SK-N-SH (cell line): ENCODE measurements at regions not wholly inside any gene's neighbourhood (a gene's known extent, or its start where the extent isn't known, plus 50 kb on each side); places are given as distances from the start of the nearest gene placed in this dataset.

Source experiments
- POLR2AphosphoS5 ChIP-seq: IDR thresholded peaks from 2 replicates; pipeline ENCODE4 v1.6.1; 2012; ENCODE audit warnings: low read depth, low read length
- TEAD4 ChIP-seq: IDR thresholded peaks from 2 replicates; pipeline ENCODE4 v1.4.0; 2012; ENCODE audit warnings: mild to moderate bottlenecking, borderline replicate concordance; ENCODE audit not compliant: insufficient read depth
- YY1 ChIP-seq: IDR thresholded peaks from 2 replicates; pipeline ENCODE4 v1.4.0; 2012; ENCODE audit warnings: low read depth, mild to moderate bottlenecking
- TF ChIP-seq, protein P1 (sequence below): fragments of 150-350 bp; IDR thresholded peaks from 2 replicates; pipeline ENCODE4 v1.6.1; 2017; ENCODE audit warnings: antibody characterized with exemption, low read length, low read depth, borderline replicate concordance

DNA sequence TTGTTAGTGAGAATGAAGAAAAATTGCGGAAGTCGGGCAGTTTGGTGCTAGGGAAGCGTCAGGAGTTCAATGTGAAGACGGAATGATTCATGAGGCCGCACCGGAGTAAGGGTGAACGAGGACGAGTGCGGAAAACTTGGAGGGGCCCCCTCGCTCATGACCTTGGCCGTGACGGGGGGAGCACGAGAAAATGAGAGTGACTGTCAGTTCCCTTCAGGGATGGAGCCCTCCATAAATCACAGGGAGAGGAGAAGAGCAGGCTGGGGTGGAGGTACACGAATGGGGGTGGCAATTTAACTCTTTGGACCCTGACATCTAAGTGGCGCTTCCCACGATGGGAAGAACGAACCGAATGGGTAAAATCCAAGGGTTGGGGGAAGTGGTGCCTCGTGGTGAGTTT is 486.4 kb downstream of the TSHZ3 start:
- TF ChIP-seq, protein P1, sequence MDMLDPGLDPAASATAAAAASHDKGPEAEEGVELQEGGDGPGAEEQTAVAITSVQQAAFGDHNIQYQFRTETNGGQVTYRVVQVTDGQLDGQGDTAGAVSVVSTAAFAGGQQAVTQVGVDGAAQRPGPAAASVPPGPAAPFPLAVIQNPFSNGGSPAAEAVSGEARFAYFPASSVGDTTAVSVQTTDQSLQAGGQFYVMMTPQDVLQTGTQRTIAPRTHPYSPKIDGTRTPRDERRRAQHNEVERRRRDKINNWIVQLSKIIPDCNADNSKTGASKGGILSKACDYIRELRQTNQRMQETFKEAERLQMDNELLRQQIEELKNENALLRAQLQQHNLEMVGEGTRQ: no peak
- TF ChIP-seq YY1: no peak
- no peak for TF ChIP-seq POLR2AphosphoS5
- no peak for TF ChIP-seq TEAD4
